ENCODE measurements at regions not wholly inside any gene's neighbourhood (a gene's known extent, or its start where the extent isn't known, plus 50 kb on each side); places are given as distances from the start of the nearest gene placed in this dataset.

- DNase-seq (ENCODE audit: low read depth in 2 of 2, low spot score in 1 of 2): no peak
Observed at GRCh38 chr3:66592016-66592761, 91.4 kb upstream of the LRIG1 start.

- DNase-seq (ENCODE audit: low read depth in 2 of 2, low spot score in 1 of 2): no peak
Observed at GRCh38 chr3:66592927-66593625, 92.3 kb upstream of the LRIG1 start.

GRCh38 chr3:66593978-66594377, 93.2 kb upstream of the LRIG1 start:
- no peak for DNase-seq (ENCODE audit: low read depth in 2 of 2, low spot score in 1 of 2)

DNA sequence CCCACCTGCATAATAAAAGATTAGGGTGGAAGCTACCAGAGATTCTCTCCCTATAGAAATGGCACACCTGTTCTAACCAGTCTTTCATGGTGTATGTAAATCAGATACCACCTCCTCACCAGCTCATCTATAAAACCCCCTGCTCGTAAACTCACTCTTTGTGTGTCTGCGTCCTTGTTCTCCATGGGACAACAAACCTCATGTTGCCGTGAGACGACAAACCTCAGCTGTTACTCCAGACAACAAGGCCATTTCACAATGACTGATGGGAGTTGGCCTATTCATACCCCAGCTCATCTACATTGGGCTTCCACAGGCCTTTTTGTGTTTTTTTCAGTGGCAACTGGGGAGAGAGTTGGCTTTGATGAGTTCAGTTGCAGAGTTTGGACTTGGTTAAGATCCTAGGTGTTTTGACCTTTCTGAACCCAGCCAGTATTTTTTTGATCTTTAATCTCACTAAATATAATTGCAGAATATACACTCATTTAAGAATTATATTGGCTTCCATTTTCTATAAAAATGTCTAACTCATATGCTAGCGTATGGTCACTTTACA, 96.6 kb upstream of the LRIG1 start:
- DNase-seq (ENCODE audit: low read depth in 2 of 2, low spot score in 1 of 2): no peak

DNA sequence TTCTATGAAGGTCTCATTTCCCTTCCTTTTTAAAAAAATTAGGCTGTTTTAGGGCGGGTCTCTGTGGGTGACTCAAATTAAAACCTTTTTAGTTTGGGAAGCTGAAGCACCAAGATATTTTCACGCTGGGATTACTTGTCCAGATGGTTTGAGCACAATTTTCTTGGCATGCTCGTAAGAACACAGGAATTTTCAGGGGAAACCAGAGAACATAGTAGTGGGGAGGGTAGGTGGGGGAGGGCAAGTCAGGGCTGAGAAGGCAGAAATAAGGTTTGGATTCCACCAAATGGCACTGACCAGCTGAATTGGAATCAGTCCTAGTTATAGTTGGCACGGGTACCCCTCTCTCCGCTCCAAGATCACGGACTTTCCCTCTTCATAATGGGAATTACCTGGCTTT, 97.3 kb upstream of the LRIG1 start:
- no peak for DNase-seq (ENCODE audit: low read depth in 2 of 2, low spot score in 1 of 2)

GRCh38 chr3:66602237-66602636, 101.4 kb upstream of the LRIG1 start:
- DNase-seq (ENCODE audit: low read depth in 2 of 2, low spot score in 1 of 2): no peak

DNA sequence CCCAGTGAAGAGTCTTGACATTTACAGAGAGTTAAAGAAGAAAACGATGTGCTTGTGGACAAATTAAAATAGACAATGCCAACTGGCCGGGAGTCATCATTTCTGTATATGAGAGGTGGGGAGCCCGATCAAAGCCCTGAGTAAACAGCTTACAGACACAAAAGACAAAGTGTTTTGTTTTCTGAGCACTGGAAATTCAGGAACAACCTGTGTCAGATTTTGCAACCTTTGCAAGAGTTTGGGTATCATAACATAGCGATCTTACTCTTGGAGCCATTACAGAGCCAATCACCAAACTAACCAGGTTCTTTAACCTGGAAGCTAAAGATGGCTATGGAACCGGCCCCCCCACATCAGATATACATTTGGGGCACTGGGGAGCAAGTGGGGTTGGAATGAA, 101.9 kb upstream of the LRIG1 start:
- no peak for DNase-seq (ENCODE audit: low read depth in 2 of 2, low spot score in 1 of 2)

GRCh38 chr3:66603151-66603611, 102.4 kb upstream of the LRIG1 start:
- no peak for DNase-seq (ENCODE audit: low read depth in 2 of 2, low spot score in 1 of 2)

DNA sequence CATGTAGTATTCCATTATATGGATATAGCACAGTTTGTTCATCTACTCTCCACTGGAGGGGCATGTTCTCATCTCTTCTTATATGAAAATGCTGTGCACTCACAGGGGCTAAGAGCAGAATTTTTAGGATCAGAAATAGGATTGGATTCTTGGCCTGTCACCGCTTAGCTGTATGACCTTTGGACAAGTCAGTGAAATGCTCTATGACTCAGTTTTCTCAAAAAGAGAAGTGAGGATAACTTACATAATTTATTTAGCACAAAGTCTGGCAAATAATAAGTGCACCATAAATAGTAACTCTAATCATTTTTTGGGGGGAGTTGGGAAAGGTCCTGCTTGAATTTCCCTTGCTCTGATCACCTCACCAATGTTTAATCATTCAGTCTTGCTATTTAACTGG, 103.7 kb upstream of the LRIG1 start:
- no peak for DNase-seq (ENCODE audit: low read depth in 2 of 2, low spot score in 1 of 2)

DNA sequence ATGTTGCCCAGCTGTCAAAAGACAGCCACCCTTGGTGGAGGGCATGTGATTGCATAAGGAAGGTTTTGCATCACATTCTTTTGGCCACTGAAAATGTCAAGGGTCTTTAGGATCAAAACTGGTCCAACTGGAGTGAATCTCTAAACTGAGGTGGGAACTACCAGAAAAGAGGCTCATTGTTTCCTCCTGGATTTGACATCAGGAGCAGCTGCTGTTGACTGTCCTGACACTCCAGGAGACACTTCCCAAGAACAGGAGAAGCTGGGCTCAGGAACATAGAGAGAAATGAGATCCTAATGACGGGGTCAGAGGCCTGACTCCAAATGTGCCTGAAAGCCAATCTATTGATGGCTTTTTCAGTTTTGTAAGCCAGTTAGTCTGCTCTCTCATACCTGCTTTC, 105.3 kb upstream of the LRIG1 start:
- DNase-seq (ENCODE audit: low read depth in 2 of 2, low spot score in 1 of 2): no peak

DNA sequence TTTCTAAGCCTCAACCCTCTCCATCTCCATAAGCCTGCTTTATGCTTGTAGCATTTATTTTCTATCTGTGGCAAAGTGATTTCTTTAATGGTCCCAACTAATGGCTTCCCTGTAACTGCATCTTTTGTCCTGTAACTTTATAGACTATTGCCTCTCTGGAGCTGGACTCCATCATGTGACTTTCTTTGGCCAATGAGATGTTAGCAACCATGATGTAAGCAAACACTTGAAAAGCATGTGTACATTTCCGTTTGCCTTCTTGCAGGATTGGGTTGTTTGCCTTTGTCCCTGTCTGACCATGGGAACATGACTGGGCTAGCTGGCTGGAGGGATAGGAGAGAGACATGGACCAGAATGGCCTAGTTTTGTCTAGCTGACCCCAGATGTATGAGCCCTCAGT, 106.0 kb upstream of the LRIG1 start:
- DNase-seq (ENCODE audit: low read depth in 2 of 2, low spot score in 1 of 2): no peak

GRCh38 chr3:66609660-66610561, 109.1 kb upstream of the LRIG1 start:
- DNase-seq (ENCODE audit: low read depth in 2 of 2, low spot score in 1 of 2): no peak

DNA sequence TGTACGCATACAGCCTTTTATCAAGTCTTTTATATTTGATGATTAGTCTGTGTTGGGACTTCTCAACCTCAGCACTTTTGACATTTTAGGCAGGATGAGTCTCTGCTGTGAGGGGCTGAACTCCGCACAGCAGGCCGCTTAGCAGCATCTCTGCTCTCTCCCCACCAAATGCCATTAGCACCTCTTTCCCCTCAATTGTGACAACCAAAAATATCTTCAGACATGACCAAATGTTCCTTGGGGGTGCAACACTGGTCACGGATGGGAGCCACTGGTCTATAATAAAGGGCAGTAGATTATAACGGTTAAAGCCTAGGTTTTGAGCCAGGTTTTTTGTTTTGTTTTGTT, 109.7 kb upstream of the LRIG1 start:
- DNase-seq (ENCODE audit: low read depth in 2 of 2, low spot score in 1 of 2): no peak

DNA sequence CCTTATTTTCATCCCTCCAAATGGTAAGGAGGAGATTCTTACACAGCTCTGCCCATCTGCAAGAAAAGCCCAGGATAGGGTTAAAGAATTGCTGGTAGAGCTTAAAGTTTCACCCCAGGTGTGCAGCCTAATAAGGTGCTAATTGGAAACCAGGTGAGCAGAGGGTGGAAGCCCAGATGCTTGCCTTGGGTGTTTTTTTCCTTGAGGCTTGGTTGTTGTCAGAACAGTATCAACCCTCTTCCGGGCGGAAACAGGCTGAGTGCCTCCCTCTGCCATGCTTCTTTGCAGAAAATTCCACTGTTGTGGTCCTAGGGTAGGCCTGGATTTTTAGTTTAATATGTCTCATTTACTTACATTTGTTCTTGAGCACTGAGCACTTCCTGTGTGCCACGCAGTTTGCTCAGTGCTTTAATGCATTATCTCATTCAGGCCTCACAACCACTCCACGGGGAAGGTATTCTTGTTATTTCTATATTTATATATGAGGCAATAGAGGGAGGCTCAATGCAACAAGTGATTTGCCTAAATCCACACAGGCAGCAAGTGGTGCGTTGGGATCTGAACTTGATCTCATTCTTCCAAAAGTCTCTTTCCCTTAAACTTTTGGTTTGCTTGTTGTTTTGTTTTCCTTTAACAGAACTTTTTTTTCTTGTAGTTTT, 115.0 kb upstream of the LRIG1 start:
- DNase-seq (ENCODE audit: low read depth in 2 of 2, low spot score in 1 of 2): no peak

DNA sequence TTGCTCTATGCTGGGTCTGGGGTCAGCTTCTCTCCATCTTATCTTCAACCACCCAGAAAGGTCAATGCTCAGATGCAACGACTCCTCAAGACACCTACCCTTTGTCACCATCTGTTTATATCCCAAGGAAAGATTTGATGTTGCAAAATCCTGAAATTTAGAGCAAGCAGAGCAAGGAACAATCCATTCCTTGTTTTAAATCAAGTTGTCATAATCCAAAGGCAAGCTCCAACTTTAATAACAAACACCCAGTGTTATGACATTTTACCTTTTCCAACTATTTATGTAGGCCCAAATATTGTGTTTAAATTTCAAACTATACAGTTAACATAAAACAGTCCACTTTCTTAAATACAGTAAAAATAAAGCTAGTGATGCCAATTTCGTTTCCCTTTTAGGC, 116.5 kb upstream of the LRIG1 start:
- DNase-seq (ENCODE audit: low read depth in 2 of 2, low spot score in 1 of 2): no peak

DNA sequence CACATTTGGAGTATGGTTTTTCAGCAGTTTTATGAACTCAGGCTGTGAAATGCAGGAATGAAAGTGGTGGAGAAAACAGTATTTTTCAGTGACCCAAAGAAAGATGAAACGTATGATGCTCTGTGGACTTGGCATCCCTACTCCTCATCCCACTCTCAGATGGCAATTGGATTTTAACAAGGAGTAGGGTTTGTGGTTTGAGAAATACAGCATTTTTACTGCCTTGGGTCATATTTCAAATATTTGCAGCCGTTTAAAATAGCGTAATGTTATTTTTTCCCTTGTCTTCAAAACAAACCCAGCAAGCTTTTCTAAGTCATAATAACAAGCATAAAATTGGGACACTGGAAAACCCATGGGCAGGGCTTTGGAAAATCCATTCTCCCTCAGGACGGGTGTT, 117.2 kb upstream of the LRIG1 start:
- no peak for DNase-seq (ENCODE audit: low read depth in 2 of 2, low spot score in 1 of 2)

DNA sequence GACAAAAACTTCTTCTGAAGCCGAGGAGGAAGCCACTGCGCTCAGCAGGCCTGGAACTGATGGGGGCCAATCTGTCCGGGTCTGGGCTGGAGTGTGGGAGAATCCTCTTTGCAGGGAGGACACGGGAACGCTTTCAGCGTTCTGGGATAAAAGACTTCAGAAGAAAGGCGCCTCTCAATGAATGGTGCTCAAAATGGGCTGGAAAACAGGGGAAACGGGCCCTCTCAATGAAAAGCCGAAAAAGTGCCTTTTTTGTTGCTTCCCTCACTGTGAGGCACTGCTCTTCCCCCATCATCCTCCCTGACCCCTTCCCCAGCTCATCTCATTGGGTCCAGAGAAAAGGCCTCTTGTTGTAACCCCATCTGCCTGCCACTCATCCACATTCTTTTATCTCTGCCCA, 119.5 kb upstream of the LRIG1 start:
- no peak for DNase-seq (ENCODE audit: low read depth in 2 of 2, low spot score in 1 of 2)

DNA sequence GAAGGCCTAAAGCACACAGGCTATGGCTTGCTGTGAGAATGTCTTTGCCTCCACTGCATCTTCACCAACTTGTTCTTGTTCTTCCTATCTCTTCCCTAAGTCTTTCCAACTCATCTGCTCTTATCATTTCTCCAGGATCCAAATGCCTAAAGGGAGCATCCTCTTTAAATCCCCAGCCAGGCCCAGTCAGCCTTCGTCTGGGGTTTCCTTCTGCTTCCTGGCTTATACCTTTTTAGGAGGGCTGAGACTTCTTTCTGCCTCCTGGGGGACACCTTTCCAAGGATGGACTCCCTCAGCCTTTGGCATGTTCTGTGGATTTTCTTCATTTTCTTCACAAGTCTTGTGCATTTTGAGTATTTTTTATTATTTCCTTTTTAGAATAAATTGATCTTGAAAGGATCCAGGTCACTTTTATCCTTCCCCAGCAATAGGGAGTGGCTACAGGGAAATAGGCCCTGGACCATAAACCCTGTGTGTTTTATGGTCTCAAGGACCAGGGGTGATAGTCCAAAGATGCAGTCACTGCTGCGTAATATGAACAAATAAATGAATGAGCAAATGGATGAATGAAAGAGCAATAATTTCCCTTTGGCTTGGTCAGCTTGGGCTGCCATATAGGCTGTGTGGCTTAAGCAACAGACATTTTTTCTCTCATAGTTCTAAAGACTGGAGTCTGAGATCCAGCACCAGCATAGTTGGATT, 122.1 kb upstream of the LRIG1 start:
- DNase-seq (ENCODE audit: low read depth in 2 of 2, low spot score in 1 of 2): no peak

DNA sequence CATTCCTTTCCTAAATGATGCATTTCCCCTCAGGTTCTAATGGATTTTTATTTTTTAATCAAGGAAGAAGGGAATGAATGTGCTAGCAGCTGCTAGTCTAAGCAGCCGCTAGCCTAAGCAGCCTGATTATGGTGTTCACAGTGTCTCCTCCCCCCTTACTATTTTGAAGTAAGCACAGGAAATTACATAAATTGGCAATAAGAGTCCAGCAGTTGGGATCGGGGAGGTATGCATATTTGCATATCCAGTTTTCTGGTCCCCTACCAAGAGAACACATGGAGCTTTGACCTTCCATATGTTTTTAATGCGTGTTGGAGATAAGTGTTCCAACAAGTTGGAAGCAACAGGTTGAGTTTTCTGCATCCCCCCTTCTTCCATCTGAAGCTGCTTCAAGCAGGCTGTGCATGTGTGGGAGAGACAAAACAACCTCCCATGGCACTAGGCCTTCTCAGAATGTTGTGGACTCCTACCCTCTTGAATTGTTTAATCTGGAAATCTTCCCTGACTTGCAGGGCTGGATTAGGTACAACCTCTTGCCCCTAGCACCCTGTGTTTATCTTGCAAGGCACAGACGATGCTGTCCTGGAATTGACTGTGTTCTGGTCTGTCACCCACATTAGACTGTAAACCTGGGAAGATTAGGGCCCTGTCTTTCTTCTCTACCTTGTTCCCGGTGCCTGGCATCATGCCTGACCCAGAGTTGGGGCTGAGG, 124.8 kb upstream of the LRIG1 start:
- no peak for DNase-seq (ENCODE audit: low read depth in 2 of 2, low spot score in 1 of 2)

Data from stimulated activated CD8-positive, alpha-beta memory T cell treated with anti-CD3 and anti-CD28 coated beads, Interleukin-4, amount 100 ng/mL, for 4 hours (primary cell).